Muscle of back (tissue), 3 donors: ENCODE measurements at regions not wholly inside any gene's neighbourhood (a gene's known extent, or its start where the extent isn't known, plus 50 kb on each side); places are given as distances from the start of the nearest gene placed in this dataset.

ENCODE experiments used
- DNase-seq, 3 donors: peaks; one replicate each; pipeline versions ENCODE4 v3.0.0 to v3.0.0-alpha.2; 2013

DNA sequence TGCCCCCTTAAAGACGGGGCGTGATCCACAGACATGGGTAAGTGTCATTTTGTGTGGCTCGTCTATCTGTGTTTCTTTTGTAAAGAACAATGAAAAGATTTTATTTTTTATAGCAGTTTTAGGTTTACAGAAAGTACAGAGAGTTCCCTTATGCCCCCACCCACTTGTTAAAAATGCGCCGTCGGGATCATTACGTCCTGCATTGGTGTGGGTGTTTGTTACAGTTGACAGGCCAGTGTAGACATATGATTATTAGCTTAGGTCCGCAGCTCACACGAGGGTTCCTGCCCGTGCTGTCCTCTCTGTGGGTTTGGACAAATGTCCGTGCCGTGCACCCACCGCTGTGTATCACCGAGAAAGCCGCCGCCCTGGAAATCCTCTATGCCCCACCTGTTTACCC, 50.5 kb downstream of the RGS12 start:
- no peak for DNase-seq

DNA sequence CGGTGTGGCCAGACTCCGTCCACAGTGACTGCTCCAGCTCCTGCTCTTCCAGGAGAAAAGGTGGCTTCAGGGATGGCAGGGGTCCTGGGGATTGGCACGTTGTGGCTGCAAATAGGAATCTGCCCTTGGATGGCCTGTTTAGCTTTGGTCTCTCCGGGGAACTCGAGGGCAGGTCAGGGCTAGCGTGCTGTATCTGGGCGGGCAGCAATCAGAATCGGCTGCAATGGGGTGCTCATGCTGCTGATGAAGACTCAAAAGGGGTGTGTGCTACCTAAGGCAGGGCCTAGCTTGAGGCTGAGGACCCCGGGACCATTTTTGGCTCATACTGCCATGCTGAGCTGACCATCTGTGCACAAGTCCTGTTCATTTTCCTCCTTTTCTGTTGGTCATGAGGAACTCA, 51.3 kb downstream of the RGS12 start:
- no peak for DNase-seq

DNA sequence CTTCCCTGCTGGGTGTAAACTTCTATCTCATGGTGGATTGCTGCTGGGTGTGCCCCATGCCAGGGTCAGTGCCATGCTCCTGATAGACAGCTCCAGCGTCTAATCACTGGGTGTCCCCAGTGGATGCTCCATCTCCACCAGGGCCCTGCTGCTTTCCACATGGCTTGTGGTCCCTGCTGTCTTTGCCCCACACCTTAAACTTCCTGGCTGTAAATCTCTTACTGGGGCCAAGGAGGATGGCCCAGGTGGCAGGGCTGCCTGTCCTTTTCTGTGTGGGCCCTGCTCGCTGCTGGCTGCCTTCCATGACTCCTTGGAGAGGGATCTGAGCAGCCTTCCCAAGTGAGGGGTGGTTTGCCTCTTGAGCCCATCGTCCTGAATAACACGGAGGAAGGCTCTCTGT, 51.8 kb downstream of the RGS12 start:
- DNase-seq = no peak

DNA sequence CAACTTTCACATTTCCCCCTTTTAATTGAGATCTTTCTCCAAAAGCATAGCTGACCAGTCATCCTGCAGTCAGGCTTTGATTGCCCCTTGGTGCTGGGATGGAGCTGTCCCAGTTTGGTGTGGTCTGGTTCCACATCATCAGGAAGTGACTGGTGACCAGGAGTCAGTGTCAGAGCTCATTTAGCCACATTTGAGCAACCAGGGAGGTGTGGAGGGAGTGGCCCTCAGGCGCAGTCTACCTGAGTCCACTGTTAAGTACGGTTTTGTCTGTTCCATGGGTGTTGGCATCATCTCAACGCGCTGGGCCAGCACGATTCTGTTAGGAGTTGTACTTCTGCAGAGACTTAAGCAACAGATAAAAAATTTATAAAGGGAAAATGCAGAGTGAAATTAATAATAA, 52.6 kb downstream of the RGS12 start:
- no peak for DNase-seq

DNA sequence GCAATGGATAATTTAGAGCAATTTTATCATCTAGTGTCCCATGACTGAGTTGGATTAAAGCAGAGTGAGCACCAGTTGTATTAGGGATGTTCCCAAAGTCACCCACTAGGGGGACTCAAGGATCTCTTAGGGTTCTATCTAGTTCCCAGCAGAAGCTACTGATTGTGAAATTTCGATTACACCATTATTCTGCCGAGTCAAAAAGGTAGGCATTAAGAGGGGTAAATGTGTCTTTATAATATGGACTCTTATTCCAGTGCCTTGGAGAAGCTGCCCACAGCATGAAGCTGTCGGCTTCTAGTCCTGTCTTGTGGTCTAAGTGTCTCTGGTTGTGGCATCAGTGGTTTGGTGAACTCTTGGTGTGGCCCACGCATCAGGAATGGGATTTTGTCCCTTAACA, 53.3 kb downstream of the RGS12 start:
- peak; percentile 65 to 85 (median 72) for DNase-seq

DNA sequence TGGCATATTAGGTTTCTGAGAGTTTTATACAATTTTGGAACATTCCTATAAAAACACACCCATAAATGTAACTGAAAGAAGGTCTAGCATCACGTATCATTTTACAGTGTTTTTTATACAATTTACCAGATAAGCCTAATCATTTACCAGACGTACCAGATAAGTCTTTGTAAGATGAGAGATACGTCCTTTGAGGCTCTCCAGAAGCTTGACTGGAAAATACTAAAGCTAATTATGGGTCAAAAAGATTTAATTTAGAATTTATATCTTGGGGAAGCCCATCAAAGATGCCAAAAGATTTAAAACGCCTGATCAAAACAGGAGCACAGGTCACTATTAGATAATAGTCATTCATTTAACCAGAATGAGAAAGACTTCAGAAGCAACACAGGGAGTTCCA, 55.0 kb downstream of the RGS12 start:
- no peak for DNase-seq

DNA sequence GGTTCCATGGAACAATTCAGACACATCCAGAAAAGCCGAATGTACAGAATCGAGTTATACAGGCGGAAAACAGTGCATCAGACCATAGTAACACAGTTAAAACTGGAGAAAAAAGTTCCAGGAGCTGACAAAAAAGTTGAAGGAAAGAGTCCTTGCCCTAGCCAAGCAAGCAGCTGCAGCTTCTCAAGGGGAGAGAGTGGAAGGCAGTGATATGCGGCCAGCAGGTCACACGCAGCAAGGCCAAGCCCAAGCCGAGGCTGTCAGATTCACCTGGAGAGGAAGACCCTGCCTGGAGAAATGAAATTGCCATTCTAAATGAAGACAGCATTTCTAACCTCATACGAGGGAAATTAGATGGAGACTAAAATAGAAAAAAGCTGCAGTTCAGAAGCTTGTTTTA, 55.8 kb downstream of the RGS12 start:
- peak in 1 of 3 donors; percentile 24 for DNase-seq

DNA sequence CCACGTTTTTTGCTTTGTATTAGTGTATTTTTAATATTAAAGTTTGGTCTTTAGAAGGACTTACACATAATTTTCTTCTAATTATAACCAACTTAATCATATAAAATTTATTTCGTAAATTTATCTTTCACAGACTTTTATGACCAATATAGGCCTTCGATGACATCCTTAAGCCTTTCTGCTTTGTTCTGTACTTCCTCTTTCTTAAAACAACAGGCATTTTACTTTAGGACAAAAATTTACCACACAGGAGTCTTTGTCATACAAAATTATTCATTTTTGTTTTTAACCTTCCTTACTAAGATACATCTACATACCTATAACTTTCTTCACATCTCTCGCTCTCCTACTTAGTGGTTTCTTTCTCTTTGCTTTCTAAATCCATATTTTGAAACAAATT, 56.3 kb downstream of the RGS12 start:
- no peak for DNase-seq

DNA sequence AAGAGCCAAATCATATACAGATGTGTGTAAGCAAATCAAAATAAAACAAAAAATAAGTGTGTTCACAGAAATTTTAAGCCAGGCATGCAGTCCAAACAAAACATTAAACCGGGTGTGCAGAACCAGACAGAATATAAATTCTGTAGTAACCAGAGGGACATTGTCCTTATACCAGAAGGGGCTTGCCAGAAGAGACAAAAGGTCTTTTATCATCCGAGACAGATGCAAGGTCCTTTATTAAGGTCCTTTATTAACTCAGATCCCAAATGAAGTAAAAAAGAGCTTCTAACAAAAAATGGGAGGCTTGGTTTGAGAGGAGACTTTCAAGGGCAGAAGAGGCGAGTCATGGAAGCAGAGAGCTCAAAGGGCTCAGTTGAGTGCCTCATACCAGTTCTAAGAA, 59.2 kb downstream of the RGS12 start:
- no peak for DNase-seq

DNA sequence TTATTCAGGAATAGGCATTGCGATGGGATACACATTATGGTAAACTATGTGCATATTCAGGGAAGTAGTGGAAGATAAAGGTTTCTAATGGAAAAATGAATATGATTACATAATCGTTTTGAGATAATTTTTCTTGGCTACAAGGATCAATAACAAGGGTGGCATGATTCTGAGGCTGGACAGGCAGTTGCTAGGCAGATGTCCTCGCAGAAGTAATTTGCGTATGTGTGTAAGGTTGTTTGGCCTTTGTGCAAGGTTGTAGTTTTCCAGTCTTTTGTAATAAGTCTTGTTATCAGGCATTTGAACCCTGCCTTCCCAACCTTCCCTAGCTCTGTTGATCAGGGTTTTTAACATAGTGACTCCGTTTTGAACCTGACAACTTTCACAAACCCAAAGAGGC, 59.7 kb downstream of the RGS12 start:
- no peak for DNase-seq

DNA sequence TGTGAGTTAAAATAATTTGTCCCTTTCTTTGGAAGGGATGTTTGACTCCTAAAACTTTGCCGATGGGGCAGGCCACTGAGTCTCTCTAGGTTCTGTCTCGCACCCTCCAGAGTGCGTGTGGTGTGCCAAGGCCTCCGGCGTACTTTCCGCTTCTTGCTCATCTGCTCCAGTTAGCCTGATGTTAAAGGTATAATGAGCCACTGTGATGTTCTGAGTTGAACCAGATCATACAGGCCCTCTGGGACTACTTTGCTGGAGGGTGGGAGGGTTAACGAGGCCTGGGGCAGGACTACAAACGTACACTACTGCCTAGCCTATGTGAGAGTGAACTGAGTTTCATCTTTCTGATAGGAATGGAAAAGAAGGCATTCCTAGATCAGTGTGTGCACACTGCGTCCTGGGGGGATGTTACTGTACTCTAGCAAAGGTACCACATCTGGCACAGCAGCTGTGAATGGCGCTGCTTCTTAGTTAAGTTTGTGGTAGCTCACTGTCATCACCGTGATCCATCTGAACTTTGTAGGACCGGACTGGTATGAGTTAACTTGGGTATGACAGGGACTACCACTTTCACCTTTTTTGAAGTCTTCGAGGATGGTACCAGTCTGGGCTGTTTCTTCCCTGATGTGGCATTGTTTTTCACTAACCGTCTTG, 60.2 kb downstream of the RGS12 start:
- no peak for DNase-seq

DNA sequence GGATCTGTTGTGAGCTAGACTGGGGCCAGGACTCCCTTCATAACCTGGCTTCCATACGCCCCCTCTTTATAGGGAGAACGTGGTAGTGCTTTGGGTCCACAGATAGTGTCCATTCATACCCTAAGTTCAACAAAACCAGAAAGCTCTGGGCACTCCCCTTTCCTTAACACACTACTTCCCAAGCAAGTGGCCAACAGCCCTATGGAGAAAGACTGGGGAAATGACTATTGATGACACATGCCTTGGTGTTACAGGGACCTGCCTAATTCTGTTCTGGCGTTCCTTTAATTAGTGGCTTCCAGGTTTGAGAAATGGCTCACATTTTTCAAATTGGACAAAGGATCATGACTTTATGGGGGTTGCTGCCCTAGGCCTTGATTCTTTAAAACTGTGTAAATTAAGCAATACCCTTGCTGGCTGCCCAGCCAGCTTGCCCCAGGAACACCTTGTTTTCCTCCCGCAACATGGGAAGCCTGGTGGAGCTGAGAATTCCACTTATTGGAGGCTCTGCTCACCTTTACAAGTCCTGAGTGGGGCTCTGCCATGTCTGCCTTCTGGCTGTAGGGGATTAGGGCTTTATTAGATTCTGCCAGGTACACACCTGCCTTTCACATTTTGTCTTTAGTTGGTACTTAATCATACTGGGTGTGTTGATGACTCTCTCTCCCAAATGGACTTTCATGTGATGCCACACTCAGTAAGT, 61.1 kb downstream of the RGS12 start:
- DNase-seq = no peak

DNA sequence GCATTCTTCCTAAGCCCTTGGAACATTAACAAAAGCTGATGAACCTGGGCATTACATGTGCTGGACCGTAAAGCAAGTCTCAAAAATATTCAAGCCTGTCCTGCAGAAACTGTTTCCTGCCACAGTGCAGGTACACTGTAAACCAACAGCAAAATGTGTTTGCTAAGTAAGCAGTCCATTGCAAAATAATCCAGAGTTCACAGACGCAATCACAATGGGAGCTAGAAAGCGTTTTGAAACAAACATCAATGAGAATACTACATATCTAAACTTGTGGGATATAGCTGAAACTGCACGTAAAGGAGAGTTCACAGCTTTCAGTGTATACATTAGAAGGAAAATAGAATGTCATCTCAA, 61.6 kb downstream of the RGS12 start:
- DNase-seq = no peak

DNA sequence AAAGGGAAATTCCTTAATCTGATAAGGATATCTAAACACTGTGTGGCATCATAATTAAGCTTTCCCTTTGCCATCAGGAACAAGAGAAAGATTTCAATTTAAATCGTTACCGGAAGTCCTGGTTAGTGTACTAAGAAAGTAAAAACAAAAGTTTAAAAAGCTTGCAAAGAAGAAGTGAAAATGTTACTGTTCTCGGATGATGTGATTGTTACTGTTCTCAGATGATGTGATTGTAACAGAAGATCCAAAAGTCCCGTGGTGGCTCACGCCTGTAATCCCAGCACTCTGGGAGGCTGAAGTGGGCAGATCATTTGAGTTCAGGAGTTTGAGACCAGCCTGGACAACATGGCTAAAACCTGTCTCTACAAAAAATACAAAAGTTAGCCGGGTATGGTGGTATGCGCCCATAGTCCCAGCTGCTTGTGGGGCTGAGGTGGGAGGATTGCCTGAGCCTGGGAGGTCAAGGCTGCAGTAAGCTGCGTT, 62.5 kb downstream of the RGS12 start:
- DNase-seq = no peak

DNA sequence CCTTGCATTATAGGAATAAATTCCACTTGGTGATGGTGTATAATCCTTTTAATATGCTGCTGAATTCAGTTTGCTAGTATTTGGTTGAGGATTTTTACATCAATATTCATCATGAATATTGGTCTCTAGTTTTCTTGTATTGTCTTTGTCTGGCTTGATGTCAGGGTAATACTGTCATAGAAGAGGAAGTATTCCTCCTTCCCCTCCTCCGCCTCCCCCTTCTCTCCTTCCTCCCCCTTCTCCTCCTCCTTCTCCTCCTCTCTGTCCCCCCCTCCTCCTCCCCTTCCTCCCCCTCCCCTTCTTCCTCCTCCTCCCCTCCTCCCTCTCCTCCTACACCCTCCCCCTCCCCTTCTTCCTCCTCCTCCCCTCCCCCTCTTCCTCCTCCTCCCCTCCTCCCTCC, 65.8 kb downstream of the RGS12 start:
- no peak for DNase-seq

DNA sequence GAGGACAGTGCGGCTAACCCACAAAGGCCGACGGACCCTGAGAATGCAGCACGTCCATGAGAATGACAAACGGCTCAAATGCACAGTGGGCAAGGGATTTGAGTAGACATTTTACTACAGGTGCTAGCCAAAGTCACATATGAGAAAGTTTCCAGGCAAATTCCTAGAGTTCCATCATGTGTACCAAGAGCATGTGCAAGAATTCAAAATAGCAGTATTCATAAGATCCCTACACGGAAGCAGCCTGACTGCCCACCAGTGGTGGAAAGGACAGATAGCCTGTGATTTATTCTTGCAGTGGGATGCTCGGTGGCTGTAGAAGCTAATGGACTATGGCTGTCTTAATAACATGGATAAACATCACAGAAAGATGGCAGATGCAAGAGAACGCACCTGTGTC, 68.0 kb downstream of the RGS12 start:
- DNase-seq = no peak

DNA sequence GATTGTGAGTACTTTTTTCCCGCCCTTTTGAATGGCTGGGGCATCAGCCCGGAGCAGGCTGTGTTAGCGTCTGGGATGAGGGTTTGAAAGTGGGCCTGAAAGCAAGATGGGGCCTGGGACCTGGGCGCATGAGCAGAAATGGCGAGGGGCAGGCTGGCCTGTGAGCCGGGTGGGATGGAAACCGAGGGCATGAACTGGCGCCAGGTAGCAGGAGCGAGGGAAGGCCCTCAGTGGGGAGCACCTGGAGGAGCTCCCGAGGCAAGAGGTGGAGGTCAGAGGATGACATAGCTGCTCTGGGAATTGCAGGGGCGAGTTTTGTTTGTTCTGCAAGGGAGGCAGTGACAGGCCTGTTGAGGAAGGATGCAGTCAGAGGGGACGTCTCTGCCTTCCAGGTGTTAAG, 68.6 kb downstream of the RGS12 start:
- DNase-seq = no peak

DNA sequence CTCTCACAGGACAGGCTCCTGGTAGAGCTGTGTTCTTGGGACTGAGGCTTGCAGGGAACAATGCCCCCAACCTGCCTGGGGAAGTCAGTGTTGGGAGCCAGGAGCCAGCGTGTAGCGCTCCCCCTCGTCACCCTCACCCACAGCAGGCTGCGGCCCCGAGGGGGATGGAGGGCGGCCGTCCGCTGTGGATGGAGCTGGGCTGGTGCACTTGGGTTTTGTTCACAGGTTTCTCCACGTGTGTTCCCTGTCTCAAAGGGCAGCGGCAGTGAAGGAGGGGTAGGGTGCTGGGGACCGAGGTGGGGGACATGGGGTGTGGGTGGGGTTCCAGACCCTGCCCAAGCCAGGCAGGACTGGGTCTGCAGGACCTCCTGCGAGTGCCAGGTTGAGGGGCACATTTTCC, 69.1 kb downstream of the RGS12 start:
- DNase-seq = no peak

DNA sequence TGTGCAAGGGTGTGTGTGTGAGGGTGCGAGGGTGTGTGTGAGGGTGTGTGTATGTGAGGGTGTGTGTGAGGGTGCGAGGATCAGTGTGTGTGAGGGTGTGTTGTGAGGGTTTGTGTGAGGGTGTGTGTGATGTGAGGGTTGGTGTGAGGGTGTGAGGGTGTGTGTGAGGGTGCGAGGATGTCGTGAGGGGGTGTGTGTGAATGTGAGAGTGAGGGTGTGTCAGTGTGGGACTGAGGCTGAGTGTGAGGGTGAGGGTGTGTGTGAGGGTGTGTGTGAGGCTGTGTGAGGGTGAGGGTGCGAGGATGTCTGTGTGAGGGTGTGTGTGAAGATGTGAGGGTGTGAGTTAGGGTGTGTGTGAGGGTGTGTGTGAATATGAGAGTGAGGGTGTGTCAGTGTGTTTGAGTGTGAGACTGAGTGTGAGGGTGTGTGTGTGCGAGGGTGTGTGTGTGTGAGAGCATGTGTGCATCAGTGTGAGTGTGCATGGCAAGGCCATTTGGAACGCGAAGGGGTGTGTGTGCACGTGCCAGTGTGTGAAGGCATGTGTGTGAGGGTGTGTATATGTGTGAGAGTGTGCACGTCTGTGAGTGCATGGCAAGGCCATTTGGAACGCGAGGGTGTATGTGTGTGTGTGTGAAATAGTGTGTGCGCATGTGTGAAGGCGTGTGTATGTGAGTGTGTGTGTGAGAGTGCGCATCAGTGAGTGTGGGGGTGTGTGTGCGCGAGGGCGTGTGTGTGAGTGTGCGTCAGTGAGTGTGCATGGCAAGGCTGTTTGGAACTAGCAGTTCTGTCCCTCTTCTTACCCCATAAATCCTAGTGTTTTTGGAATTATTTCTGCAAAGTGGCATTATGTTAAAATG, 69.8 kb downstream of the RGS12 start:
- DNase-seq = no peak

DNA sequence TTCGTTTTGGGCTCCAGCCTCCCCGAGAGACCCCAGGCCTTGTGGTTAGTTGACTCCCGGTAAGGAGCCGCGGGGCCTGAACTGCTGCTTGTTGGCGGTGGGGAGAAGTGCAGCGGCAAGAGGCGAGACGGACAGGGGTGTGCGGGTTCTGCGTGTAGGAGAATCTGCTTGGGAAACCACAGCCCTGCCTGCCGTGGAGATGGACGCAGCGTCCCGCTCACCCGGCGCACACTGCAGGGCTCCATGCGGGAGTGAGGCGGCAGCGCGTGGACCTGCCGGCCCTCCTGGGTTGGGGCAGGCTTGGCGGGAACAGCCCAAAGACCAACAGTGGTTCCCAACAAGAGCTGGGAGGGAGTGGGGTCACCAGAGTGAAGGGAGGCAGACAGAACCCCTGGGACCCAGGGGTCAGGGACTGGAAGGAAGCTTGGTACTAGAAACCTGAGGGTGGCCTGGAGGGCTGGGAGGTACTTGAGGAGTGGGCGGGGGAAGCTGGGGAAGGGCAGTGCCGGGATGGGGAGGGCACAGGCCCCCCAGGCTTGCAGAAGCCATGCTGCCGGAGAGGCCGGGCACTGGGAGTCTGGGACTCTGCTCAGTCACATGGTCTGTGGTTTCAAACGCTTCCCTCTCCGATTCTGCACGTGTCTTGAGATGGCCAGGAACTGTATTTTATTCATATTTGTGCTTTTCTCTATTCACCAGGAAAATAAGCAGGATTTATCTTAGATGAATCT, 70.8 kb downstream of the RGS12 start:
- DNase-seq = no peak

DNA sequence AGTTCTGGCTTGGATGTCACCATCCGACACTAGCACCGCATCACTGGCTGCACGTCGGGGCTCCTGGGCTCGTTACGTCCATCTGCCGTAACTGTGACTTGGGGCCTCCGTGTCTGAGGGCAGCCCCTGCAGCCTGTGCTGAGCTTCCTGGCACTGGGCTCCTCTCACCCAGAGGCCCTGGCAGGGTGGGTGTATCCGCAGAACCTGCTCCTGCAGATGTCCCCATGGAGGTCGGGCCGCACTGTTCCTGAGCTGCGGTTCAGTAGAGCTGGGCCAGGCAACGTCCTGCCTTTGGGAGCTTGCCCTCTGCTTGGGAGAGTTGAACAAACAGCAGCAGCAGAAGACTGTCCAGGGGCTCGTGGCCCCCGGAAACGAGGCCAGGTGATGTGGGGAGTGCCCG, 71.4 kb downstream of the RGS12 start:
- DNase-seq = no peak

DNA sequence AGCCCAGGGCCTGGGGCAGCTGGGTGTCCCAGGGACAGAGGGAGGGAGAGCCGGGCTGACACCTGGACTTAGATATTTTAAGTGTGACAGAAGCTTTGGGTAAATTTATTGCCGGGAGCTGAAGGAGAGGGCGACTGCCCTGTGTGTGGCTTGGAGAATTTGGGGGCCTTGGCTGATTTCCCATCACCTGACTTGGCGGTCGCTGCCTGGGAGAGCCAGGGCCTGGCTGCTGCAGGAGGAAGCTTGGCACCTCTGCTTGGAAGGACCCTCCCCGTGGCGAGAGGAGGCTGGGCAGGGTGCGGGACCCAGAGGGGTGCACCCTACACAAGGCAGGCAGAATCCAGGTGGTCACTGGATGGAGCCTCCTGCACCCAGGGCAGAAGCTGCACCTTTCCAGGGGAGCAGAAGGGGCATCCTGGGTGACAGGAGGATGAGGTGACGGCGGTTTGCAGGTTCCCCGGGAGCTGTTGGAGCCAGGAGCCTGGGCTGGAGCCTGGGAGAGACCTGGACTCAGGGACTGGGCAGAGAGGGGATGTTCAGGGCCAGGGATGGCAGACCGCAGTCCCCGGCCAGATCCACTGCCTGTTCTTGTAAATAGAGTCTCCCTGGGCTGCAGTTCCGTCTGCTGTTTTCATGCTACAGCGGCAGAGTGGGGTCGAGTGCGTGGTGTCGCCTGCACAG, 72.0 kb downstream of the RGS12 start:
- no peak for DNase-seq
